HG03135 (cell line): ENCODE measurements at regions not wholly inside any gene's neighbourhood (a gene's known extent, or its start where the extent isn't known, plus 50 kb on each side); places are given as distances from the start of the nearest gene placed in this dataset.

Experiments used
- ATAC-seq: cut with Tn5 transposase; IDR thresholded peaks from one replicate; pipeline ENCODE4 v1.9.1; 2021; ENCODE audit warnings: mild to moderate bottlenecking, moderate library complexity; ENCODE audit not compliant: unreplicated experiment

- no peak for ATAC-seq
Measured at GRCh38 chr12:45548426-45548825, 181.1 kb upstream of the ARID2 start.

- ATAC-seq: no peak
Measured at GRCh38 chr12:45549337-45549902, 180.1 kb upstream of the ARID2 start.

- ATAC-seq: no peak
Measured at GRCh38 chr12:45553204-45553603, 176.3 kb upstream of the ARID2 start.

GRCh38 chr12:45557016-45557415, 172.5 kb upstream of the ARID2 start:
- ATAC-seq: no peak

- no peak for ATAC-seq
Measured at GRCh38 chr12:45558353-45558752, 171.2 kb upstream of the ARID2 start.

GRCh38 chr12:45559537-45559936, 170.0 kb upstream of the ARID2 start:
- ATAC-seq: no peak

- ATAC-seq: no peak
Measured at GRCh38 chr12:45560689-45561088, 168.8 kb upstream of the ARID2 start.

- no peak for ATAC-seq
Measured at GRCh38 chr12:45561488-45561887, 168.0 kb upstream of the ARID2 start.

GRCh38 chr12:45565590-45565989, 163.9 kb upstream of the ARID2 start:
- ATAC-seq: no peak

GRCh38 chr12:45566257-45566656, 163.2 kb upstream of the ARID2 start:
- ATAC-seq: no peak

- no peak for ATAC-seq
Measured at GRCh38 chr12:45568808-45569207, 160.7 kb upstream of the ARID2 start.

GRCh38 chr12:45570501-45570900, 159.0 kb upstream of the ARID2 start:
- ATAC-seq: no peak

- no peak for ATAC-seq
Measured at GRCh38 chr12:45572114-45572513, 157.4 kb upstream of the ARID2 start.

- no peak for ATAC-seq
Measured at GRCh38 chr12:45575417-45575816, 154.1 kb upstream of the ARID2 start.

GRCh38 chr12:45575823-45576475, 153.6 kb upstream of the ARID2 start:
- ATAC-seq: peak; percentile 77

GRCh38 chr12:45577844-45578399, 151.6 kb upstream of the ARID2 start:
- no peak for ATAC-seq

GRCh38 chr12:45580356-45580969, 149.0 kb upstream of the ARID2 start:
- ATAC-seq: no peak

- no peak for ATAC-seq
Measured at GRCh38 chr12:45581112-45581511, 148.4 kb upstream of the ARID2 start.

- no peak for ATAC-seq
Measured at GRCh38 chr12:45582536-45582935, 147.0 kb upstream of the ARID2 start.

- ATAC-seq: no peak
Measured at GRCh38 chr12:45582986-45583659, 146.4 kb upstream of the ARID2 start.

- ATAC-seq: no peak
Measured at GRCh38 chr12:45584336-45584735, 145.2 kb upstream of the ARID2 start.
